DOHH2 (cell line): ENCODE measurements at regions not wholly inside any gene's neighbourhood (a gene's known extent, or its start where the extent isn't known, plus 50 kb on each side); places are given as distances from the start of the nearest gene placed in this dataset.

Experiments used
- CTCF ChIP-seq: fragments of 200-600 bp; sonication (generic); IDR thresholded peaks from one replicate; pipeline ENCODE4 v1.5.1; 2014; ENCODE audit warnings: antibody characterized with exemption, mild to moderate bottlenecking, low read depth, low read length; ENCODE audit not compliant: poor library complexity, severe bottlenecking
- EZH2phosphoT487 ChIP-seq: fragments of 200-600 bp; sonication (generic); IDR thresholded peaks from 2 replicates; pipeline ENCODE4 v1.6.1; 2017; ENCODE audit warnings: borderline replicate concordance, mild to moderate bottlenecking, antibody characterized with exemption, low read length, moderate library complexity, mixed read lengths

- no peak for TF ChIP-seq CTCF
- TF ChIP-seq EZH2phosphoT487: no peak
Measured at GRCh38 chr4:176443646-176444409, 124.1 kb downstream of the SPCS3 start.
